Stomach (tissue), 8 donors: ENCODE measurements at regions not wholly inside any gene's neighbourhood (a gene's known extent, or its start where the extent isn't known, plus 50 kb on each side); places are given as distances from the start of the nearest gene placed in this dataset.
A peak's percentile ranks its signal among the peaks of the same experiment; 100 is the strongest.

ENCODE experiments used
- DNase-seq, 2 donors: peaks; one replicate each; pipeline versions ENCODE4 v3.0.0 to v3.0.0-alpha.2; 2013 to 2019
- H3K27ac ChIP-seq, 5 donors: fragments of 200-600 bp in 4 of 5; sonication (generic) in 4 of 5; one replicate each; pipeline ENCODE4 v1.5.1; 2013 to 2019; ENCODE audit warnings: mild to moderate bottlenecking in 1 of 5, moderate library complexity in 1 of 5
- H3K27me3 ChIP-seq, 3 donors: fragments of 200-600 bp; sonication (generic); one replicate each; pipeline ENCODE4 v1.5.1; 2017 to 2019; ENCODE audit warnings: mixed run types in 1 of 3
- H3K36me3 ChIP-seq, 4 donors: fragments of 200-600 bp; sonication (generic); 1 replicate in 3 of 4; 2 replicates in 1 of 4; pipeline ENCODE4 v1.5.1; 2016 to 2019
- H3K4me1 ChIP-seq, 4 donors: fragments of 200-600 bp; sonication (generic); one replicate each; pipeline ENCODE4 v1.5.1; 2016 to 2019
- H3K4me3 ChIP-seq, 4 donors: fragments of 200-600 bp; sonication (generic) in 3 of 4; one replicate each; pipeline ENCODE4 v1.5.1; 2016 to 2019; ENCODE audit warnings: mild to moderate bottlenecking in 1 of 4
- H3K9me3 ChIP-seq, 4 donors: fragments of 200-600 bp; sonication (generic); one replicate each; pipeline ENCODE4 v1.5.1; 2016 to 2019
- EP300 ChIP-seq: sonication (generic); formaldehyde crosslinking; IDR thresholded peaks from one replicate; pipeline ENCODE4 v1.6.1; 2017; ENCODE audit warnings: antibody characterized with exemption
- POLR2A ChIP-seq, 4 donors: fragments of 450-650 bp; IDR thresholded peaks; one replicate each; pipeline ENCODE4 v1.6.1; 2016; ENCODE audit warnings: antibody characterized with exemption in 4 of 4, control low read depth in 2 of 4, mild to moderate bottlenecking in 1 of 4, moderate library complexity in 1 of 4
- POLR2AphosphoS5 ChIP-seq, 3 donors: sonication (generic); formaldehyde crosslinking; IDR thresholded peaks; one replicate each; pipeline ENCODE4 v1.6.1; 2016; ENCODE audit warnings: antibody characterized with exemption in 3 of 3
- WGBS, 5 donors: extraction: QIAGEN DNeasy Blood & Tissue Kit in 3 of 5; methylation state at CpG; one replicate each; pipeline versions ENCODE4 v1.1.5 to v1.1.7; 2013 to 2018; 5-methylcytosine and 5-hydroxymethylcytosine counted together
- intact Hi-C: fragments of 100-400 bp; cut with DNase I; formaldehyde crosslinking; loops from one replicate; pipeline ENCODE4 v1.15.1; 2023; ENCODE audit warnings: low total_unique reads
- TF ChIP-seq, protein P1 (sequence below), 7 experiments: fragments of 450-650 bp in 4 of 7; fragments of 200-600 bp in 3 of 7; sonication (generic) in 3 of 7; IDR thresholded peaks; one replicate each; pipeline ENCODE4 v1.5.1; 2016 to 2019; ENCODE audit warnings: antibody characterized with exemption in 7 of 7, control low read depth in 2 of 7, mild to moderate bottlenecking in 1 of 7
- donor health status: healthy with polysubstance abuse.
- donor health status: Bipolar disorder and iron deficiency.
- donor health status: healthy.

DNA sequence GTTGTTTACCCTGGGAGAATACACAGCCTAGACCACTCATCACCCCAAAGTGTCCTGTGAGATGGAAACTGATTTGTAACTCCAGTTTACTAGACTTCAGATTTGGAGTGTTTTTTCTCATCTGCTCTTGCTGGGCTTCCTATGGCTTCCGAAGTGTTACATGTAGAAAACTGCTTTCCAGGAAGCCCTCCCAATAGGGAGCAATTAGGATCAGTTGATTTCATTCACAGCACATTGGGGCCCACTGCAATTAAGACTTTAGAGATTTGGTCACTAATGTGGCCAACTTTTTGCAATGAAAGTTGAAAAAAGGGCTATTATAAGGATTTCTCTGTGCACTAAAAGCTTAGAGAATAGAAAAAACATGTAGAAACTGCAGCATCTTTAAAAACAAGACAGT, 656.6 kb upstream of the CHAC2 start:
- H3K27me3 ChIP-seq: no peaks in the 10 kb centered on the region
- TF ChIP-seq POLR2AphosphoS5 (IDR thresholded peaks at IDR 0.05) (no peak), POLR2A (IDR thresholded peaks at IDR 0.05) (no peak), EP300 (no peak)
- TF ChIP-seq, protein P1, sequence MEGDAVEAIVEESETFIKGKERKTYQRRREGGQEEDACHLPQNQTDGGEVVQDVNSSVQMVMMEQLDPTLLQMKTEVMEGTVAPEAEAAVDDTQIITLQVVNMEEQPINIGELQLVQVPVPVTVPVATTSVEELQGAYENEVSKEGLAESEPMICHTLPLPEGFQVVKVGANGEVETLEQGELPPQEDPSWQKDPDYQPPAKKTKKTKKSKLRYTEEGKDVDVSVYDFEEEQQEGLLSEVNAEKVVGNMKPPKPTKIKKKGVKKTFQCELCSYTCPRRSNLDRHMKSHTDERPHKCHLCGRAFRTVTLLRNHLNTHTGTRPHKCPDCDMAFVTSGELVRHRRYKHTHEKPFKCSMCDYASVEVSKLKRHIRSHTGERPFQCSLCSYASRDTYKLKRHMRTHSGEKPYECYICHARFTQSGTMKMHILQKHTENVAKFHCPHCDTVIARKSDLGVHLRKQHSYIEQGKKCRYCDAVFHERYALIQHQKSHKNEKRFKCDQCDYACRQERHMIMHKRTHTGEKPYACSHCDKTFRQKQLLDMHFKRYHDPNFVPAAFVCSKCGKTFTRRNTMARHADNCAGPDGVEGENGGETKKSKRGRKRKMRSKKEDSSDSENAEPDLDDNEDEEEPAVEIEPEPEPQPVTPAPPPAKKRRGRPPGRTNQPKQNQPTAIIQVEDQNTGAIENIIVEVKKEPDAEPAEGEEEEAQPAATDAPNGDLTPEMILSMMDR (IDR thresholded peaks at IDR 0.05): no peak
- no peaks in the 10 kb centered on the region for H3K36me3 ChIP-seq
- H3K4me3 ChIP-seq: no peak overlapping the region
- H3K9me3 ChIP-seq: peaks cover 0 to 4% (median 0%) of the 10 kb centered on the region in 4 donors
- H3K27ac ChIP-seq: no peak overlapping the region
- DNase-seq: no peak
- no peaks in the 10 kb centered on the region for H3K4me1 ChIP-seq
- WGBS, 5 donors: 46 to 69% (median 50%) methylated on average over 1 of the region's 1 CpG
- intact Hi-C loops: no loop called here

DNA sequence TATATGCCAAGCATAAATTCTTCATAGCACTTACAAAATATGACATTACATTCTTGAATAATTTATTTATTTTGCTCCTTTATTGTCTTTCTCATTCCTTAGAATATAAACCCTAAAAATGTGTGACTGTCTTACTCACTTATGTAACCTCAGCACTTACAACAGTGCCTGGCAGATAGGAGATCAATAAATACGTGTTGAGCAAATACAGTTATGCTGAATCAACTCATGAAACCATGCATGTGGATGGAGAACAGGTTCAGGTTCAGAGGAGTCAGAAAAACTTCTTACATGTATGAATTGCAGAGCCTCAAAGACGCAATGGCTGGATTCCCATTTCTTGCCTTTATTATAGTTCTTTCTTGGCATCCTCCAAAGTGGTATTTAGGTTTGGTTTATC, 659.4 kb upstream of the CHAC2 start:
- Histone ChIP-seq H3K36me3 (no peaks in the 10 kb centered on the region), H3K27ac (no peak overlapping the region), H3K9me3 (peaks cover 0 to 4% (median 0%) of the 10 kb centered on the region in 4 donors), H3K27me3 (no peaks in the 10 kb centered on the region), H3K4me3 (no peak overlapping the region), H3K4me1 (no peaks in the 10 kb centered on the region)
- intact Hi-C loops: no loop called here
- WGBS, 5 donors: 60 to 77% (median 64%) methylated on average over 2 of the region's 2 CpGs
- DNase-seq: no peak
- TF ChIP-seq EP300: no peak

DNA sequence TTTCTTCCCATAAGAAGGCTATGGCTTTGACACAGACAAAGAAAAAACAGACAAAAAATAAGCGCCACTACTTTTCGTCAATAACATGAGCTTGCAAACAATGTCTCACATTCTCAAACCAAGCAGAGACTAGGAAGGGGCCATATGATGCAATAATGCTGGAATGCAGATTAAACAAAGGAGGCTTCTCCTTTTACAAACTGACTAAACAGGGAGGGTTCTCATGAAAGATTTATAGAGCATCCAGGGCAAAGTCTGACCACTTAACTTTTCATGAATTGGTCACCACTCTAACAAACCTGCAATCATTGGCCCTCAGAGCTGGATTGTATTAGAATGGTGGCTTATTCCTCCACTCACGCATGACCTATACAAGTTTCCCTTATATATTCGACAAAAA, 663.3 kb upstream of the CHAC2 start:
- Histone ChIP-seq H3K36me3 (no peaks in the 10 kb centered on the region), H3K27me3 (no peaks in the 10 kb centered on the region), H3K4me1 (no peaks in the 10 kb centered on the region), H3K4me3 (no peak overlapping the region), H3K9me3 (no peaks in the 10 kb centered on the region), H3K27ac (no peak overlapping the region)
- intact Hi-C loops: no loop called here
- WGBS, 5 donors: 71 to 79% (median 77%) methylated on average over 4 of the region's 4 CpGs
- no peak for TF ChIP-seq POLR2A (IDR thresholded peaks at IDR 0.05)
- TF ChIP-seq, protein P1 (IDR thresholded peaks at IDR 0.05): no peak
- TF ChIP-seq EP300: no peak
- TF ChIP-seq POLR2AphosphoS5 (IDR thresholded peaks at IDR 0.05): no peak
- peak in 1 of 2 donors; percentile 2 for DNase-seq

DNA sequence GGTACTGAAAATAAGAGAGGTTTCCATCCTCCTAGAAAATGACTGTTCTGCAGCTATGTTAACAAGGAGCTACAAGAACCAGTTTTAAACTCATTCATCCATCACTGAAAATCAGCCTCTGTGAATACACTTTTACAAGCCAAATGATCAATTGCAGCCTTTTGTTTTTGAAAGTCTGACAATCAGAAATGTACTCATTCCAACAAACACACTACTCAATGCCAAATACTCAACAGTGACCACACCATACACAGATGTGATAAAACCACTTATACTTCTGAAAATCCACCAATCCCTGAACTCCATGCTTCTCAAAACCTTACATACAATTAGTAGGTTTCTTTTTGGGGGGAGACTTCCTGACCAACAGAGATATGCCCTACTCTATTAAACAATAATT, 663.9 kb upstream of the CHAC2 start:
- Histone ChIP-seq H3K27ac (no peak overlapping the region), H3K9me3 (no peaks in the 10 kb centered on the region), H3K27me3 (no peaks in the 10 kb centered on the region), H3K4me1 (no peaks in the 10 kb centered on the region), H3K4me3 (no peak overlapping the region), H3K36me3 (no peaks in the 10 kb centered on the region)
- intact Hi-C loops: no loop called here
- TF ChIP-seq POLR2A (IDR thresholded peaks at IDR 0.05): no peak
- TF ChIP-seq EP300: no peak
- no peak for TF ChIP-seq POLR2AphosphoS5 (IDR thresholded peaks at IDR 0.05)
- TF ChIP-seq, protein P1 (IDR thresholded peaks at IDR 0.05): no peak
- DNase-seq: no peak

DNA sequence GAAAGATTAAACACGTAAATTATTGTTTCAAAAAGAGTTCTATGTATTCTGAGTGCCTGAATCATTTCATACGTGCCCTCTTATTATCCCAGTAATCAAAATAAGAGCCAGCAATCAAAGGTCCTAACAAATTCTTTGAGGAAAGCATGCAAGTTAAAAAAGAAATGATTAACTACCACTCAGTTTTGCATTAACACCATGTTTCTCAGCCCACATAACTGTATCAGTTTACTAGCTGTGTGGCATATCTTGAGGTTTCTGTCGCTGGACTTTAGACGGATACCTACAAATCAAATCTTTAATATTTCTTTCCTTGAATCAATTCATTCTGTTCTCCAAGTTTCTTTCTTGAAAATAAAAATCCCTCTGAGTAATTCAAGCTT, 668.9 kb upstream of the CHAC2 start:
- no peak overlapping the region for H3K4me3 ChIP-seq
- TF ChIP-seq EP300 (no peak), POLR2A (IDR thresholded peaks at IDR 0.05) (no peak), POLR2AphosphoS5 (IDR thresholded peaks at IDR 0.05) (no peak)
- TF ChIP-seq, protein P1 (IDR thresholded peaks at IDR 0.05): no peak
- H3K9me3 ChIP-seq: no peaks in the 10 kb centered on the region
- no peaks in the 10 kb centered on the region for H3K4me1 ChIP-seq
- no peak overlapping the region for H3K27ac ChIP-seq
- 49 to 77% (median 54%) methylated on average over 4 of the region's 4 CpGs for WGBS, 5 donors
- no peak for DNase-seq
- no peaks in the 10 kb centered on the region for H3K36me3 ChIP-seq
- H3K27me3 ChIP-seq: no peaks in the 10 kb centered on the region
- intact Hi-C loops: no loop called here
